GM23248 (cell line): ENCODE measurements at regions not wholly inside any gene's neighbourhood (a gene's known extent, or its start where the extent isn't known, plus 50 kb on each side); places are given as distances from the start of the nearest gene placed in this dataset.
A peak's percentile ranks its signal among the peaks of the same experiment; 100 is the strongest.

Experiments used
- DNase-seq: peaks from one replicate; pipeline ENCODE4 v3.0.0-alpha.2; 2015
- H2AFZ ChIP-seq: fragments of 200-600 bp; sonication (generic); 2 replicates; pipeline ENCODE4 v1.6.1; 2016; ENCODE audit warnings: antibody characterized with exemption
- H3F3A ChIP-seq: fragments of 200-600 bp; sonication (generic); 2 replicates; pipeline ENCODE4 v1.6.1; 2016; ENCODE audit warnings: mild to moderate bottlenecking, antibody characterized with exemption, mixed run types; ENCODE audit not compliant: insufficient read depth
- H3K27ac ChIP-seq: fragments of 200-600 bp; sonication (generic); 2 replicates; pipeline ENCODE4 v1.5.1; 2016; ENCODE audit warnings: mild to moderate bottlenecking
- H3K27me3 ChIP-seq: fragments of 200-600 bp; sonication (generic); replicated peaks from 2 replicates; pipeline ENCODE4 v1.6.1; 2016; ENCODE audit warnings: mild to moderate bottlenecking; ENCODE audit not compliant: insufficient read depth
- H3K36me3 ChIP-seq: fragments of 200-600 bp; sonication (generic); 2 replicates; pipeline ENCODE4 v1.6.1; 2016; ENCODE audit warnings: low read depth, mild to moderate bottlenecking
- H3K4me1 ChIP-seq: fragments of 200-600 bp; sonication (generic); 2 replicates; pipeline ENCODE4 v1.6.1; 2016; ENCODE audit warnings: mild to moderate bottlenecking; ENCODE audit not compliant: insufficient read depth
- H3K4me2 ChIP-seq: fragments of 200-600 bp; sonication (generic); one replicate; pipeline ENCODE4 v1.6.1; 2016; ENCODE audit warnings: mild to moderate bottlenecking; ENCODE audit not compliant: unreplicated experiment
- H3K4me3 ChIP-seq: fragments of 200-600 bp; sonication (generic); 2 replicates; pipeline ENCODE4 v1.5.1; 2016; ENCODE audit warnings: mild to moderate bottlenecking
- H3K79me2 ChIP-seq: fragments of 200-600 bp; sonication (generic); 2 replicates; pipeline ENCODE4 v1.6.1; 2016; ENCODE audit warnings: mild to moderate bottlenecking; ENCODE audit not compliant: insufficient read depth
- H3K9ac ChIP-seq: fragments of 200-600 bp; sonication (generic); 2 replicates; pipeline ENCODE4 v1.6.1; 2016; ENCODE audit warnings: mild to moderate bottlenecking
- H3K9me2 ChIP-seq: fragments of 200-600 bp; sonication (generic); 2 replicates; pipeline ENCODE4 v1.6.1; 2016; ENCODE audit warnings: mixed run types, mild to moderate bottlenecking, moderate library complexity; ENCODE audit not compliant: insufficient read depth
- H3K9me3 ChIP-seq: fragments of 200-600 bp; sonication (generic); one replicate; pipeline ENCODE4 v1.6.1; 2017; ENCODE audit warnings: low read depth
- H4K20me1 ChIP-seq: fragments of 200-600 bp; sonication (generic); 2 replicates; pipeline ENCODE4 v1.6.0; 2016; ENCODE audit not compliant: insufficient read depth
- EZH2 ChIP-seq: fragments of 200-600 bp; sonication (generic); IDR thresholded peaks from 2 replicates; pipeline ENCODE4 v1.6.1; 2018; ENCODE audit warnings: antibody characterized with exemption, mild to moderate bottlenecking; ENCODE audit not compliant: insufficient read depth, poor library complexity, severe bottlenecking
- EZH2phosphoT487 ChIP-seq: fragments of 200-600 bp; sonication (generic); IDR thresholded peaks from 2 replicates; pipeline ENCODE4 v1.6.1; 2018; ENCODE audit warnings: antibody characterized with exemption, moderate library complexity, mild to moderate bottlenecking, low read depth; ENCODE audit not compliant: insufficient read depth
- WGBS, 2 experiments: methylation state at CpG; one replicate each; pipeline ENCODE4 v1.1.6; 2015 to 2017; ENCODE audit warnings: low lambda C conversion rate in 2 of 2, low coverage in 1 of 2; ENCODE audit errors: missing lambda C conversion rate in 2 of 2; 5-methylcytosine and 5-hydroxymethylcytosine counted together
- in situ Hi-C: fragments of 300-500 bp; cut with MboI; formaldehyde crosslinking; loops from 2 replicates; pipeline ENCODE4 v1.15.0; 2020

- H3K36me3 ChIP-seq, result no peaks in the 10 kb centered on the region
- H2AFZ ChIP-seq, result no peak overlapping the region
- no peaks in the 10 kb centered on the region for H4K20me1 ChIP-seq
- WGBS, 2 experiments, result 2 to 17% methylated on average over 2 of the region's 2 CpGs
- H3K4me2 ChIP-seq, result no peak overlapping the region
- no peaks in the 10 kb centered on the region for H3K9me3 ChIP-seq
- no peaks in the 10 kb centered on the region for H3K4me1 ChIP-seq
- H3K27ac ChIP-seq, result no peak overlapping the region
- peak; percentile 20 for DNase-seq
- no peak overlapping the region for H3K9ac ChIP-seq
- H3F3A ChIP-seq, result no peaks in the 10 kb centered on the region
- H3K4me3 ChIP-seq, result no peak overlapping the region
- H3K79me2 ChIP-seq, result no peaks in the 10 kb centered on the region
- in situ Hi-C loops, result no loop called here
- TF ChIP-seq EZH2phosphoT487, result no peak
- TF ChIP-seq EZH2, result no peak
- no peaks in the 10 kb centered on the region for H3K9me2 ChIP-seq
- no peaks in the 10 kb centered on the region for H3K27me3 ChIP-seq
Observed at GRCh38 chr10:120689777-120690529, 161.2 kb upstream of the WDR11 start.

GRCh38 chr10:120691625-120692024 lies 159.5 kb upstream of the WDR11 start:
- WGBS, 2 experiments, result 3% methylated on average over 3 of the region's 3 CpGs
- peak overlapping the region; percentile 57 for H3K4me3 ChIP-seq
- H3K9me2 ChIP-seq, result no peaks in the 10 kb centered on the region
- no peaks in the 10 kb centered on the region for H3K27me3 ChIP-seq
- no peaks in the 10 kb centered on the region for H3F3A ChIP-seq
- H3K4me1 ChIP-seq, result no peaks in the 10 kb centered on the region
- in situ Hi-C loops, result no loop called here
- H4K20me1 ChIP-seq, result no peaks in the 10 kb centered on the region
- no peaks in the 10 kb centered on the region for H3K79me2 ChIP-seq
- H3K9me3 ChIP-seq, result no peaks in the 10 kb centered on the region
- no peak for TF ChIP-seq EZH2
- no peak for TF ChIP-seq EZH2phosphoT487
- peak overlapping the region; percentile 57 for H2AFZ ChIP-seq
- peak overlapping the region; percentile 65 for H3K4me2 ChIP-seq
- peak overlapping the region; percentile 22; the same call in 1 of the 2 replicates for H3K9ac ChIP-seq
- H3K36me3 ChIP-seq, result no peaks in the 10 kb centered on the region
- H3K27ac ChIP-seq, result no peak overlapping the region
- no peak for DNase-seq

GRCh38 chr10:120700426-120700825 lies 150.7 kb upstream of the WDR11 start:
- Histone ChIP-seq H3K9me3 (no peaks in the 10 kb centered on the region), H3F3A (no peaks in the 10 kb centered on the region), H3K4me1 (no peaks in the 10 kb centered on the region), H3K79me2 (no peaks in the 10 kb centered on the region), H3K27me3 (no peaks in the 10 kb centered on the region), H3K36me3 (no peaks in the 10 kb centered on the region), H3K4me3 (no peak overlapping the region), H3K9me2 (no peaks in the 10 kb centered on the region), H3K27ac (no peak overlapping the region), H2AFZ (no peak overlapping the region), H3K9ac (no peak overlapping the region), H3K4me2 (no peak overlapping the region), H4K20me1 (no peaks in the 10 kb centered on the region)
- WGBS, 2 experiments, result 16 to 21% methylated on average over 2 of the region's 2 CpGs
- TF ChIP-seq EZH2, result no peak
- TF ChIP-seq EZH2phosphoT487, result no peak
- in situ Hi-C loops, result no loop called here
- DNase-seq, result no peak

- no peak overlapping the region for H3K27ac ChIP-seq
- no peaks in the 10 kb centered on the region for H3F3A ChIP-seq
- no peak overlapping the region for H3K4me2 ChIP-seq
- H2AFZ ChIP-seq, result no peak overlapping the region
- no peaks in the 10 kb centered on the region for H3K4me1 ChIP-seq
- no peaks in the 10 kb centered on the region for H3K79me2 ChIP-seq
- no peaks in the 10 kb centered on the region for H3K9me2 ChIP-seq
- no peak overlapping the region for H3K9ac ChIP-seq
- no peak for TF ChIP-seq EZH2phosphoT487
- no peak for TF ChIP-seq EZH2
- no peak overlapping the region for H3K4me3 ChIP-seq
- H3K36me3 ChIP-seq, result no peaks in the 10 kb centered on the region
- in situ Hi-C loops, result no loop called here
- H4K20me1 ChIP-seq, result no peaks in the 10 kb centered on the region
- H3K9me3 ChIP-seq, result no peaks in the 10 kb centered on the region
- WGBS, 2 experiments, result 16 to 17% methylated on average over 2 of the region's 2 CpGs
- no peak for DNase-seq
- no peaks in the 10 kb centered on the region for H3K27me3 ChIP-seq
Observed at GRCh38 chr10:120701381-120701780, 149.8 kb upstream of the WDR11 start.

- Histone ChIP-seq H3K9ac (no peak overlapping the region), H3K27me3 (no peaks in the 10 kb centered on the region), H3K36me3 (no peaks in the 10 kb centered on the region), H3K9me2 (no peaks in the 10 kb centered on the region), H3K27ac (no peak overlapping the region), H2AFZ (no peak overlapping the region), H3K4me2 (no peak overlapping the region), H3F3A (no peaks in the 10 kb centered on the region), H3K9me3 (no peaks in the 10 kb centered on the region), H3K4me3 (no peak overlapping the region), H3K4me1 (no peaks in the 10 kb centered on the region), H4K20me1 (no peaks in the 10 kb centered on the region), H3K79me2 (no peaks in the 10 kb centered on the region)
- in situ Hi-C loops, result no loop called here
- no peak for TF ChIP-seq EZH2
- no peak for TF ChIP-seq EZH2phosphoT487
- 31 to 32% methylated on average over 1 of the region's 1 CpG for WGBS, 2 experiments
- DNase-seq, result no peak
Observed at GRCh38 chr10:120702032-120702431, 149.1 kb upstream of the WDR11 start.
